Natural killer cell (primary cell): ENCODE measurements at regions not wholly inside any gene's neighbourhood (a gene's known extent, or its start where the extent isn't known, plus 50 kb on each side); places are given as distances from the start of the nearest gene placed in this dataset.
"Not testable (repeated sequence)": the region's sequence is repeated elsewhere in the genome, so short reads cannot be mapped to it uniquely, and the experiment has no call there.

Experiments used
- ATAC-seq, 3 donors: fragments of 150-1000 bp in 2 of 3; fragments of 200-7000 bp in 1 of 3; cut with Tn5 transposase; 1 replicate in 1 of 3; 2 replicates in 2 of 3; pipeline ENCODE4 v1.10.0; 2021; ENCODE audit warnings: mild to moderate bottlenecking in 2 of 3, moderate library complexity in 2 of 3
- DNase-seq, 2 donors: peaks; one replicate each; pipeline versions ENCODE4 v3.0.0 to v3.0.0-alpha.2; 2013 to 2021; ENCODE audit warnings: mixed read lengths in 1 of 2
- H3K27ac ChIP-seq: one replicate; pipeline ENCODE4 v1.5.1; 2013; ENCODE audit warnings: mild to moderate bottlenecking, low read length
- H3K27me3 ChIP-seq: one replicate; pipeline ENCODE4 v1.6.1; 2013; ENCODE audit warnings: low read length; ENCODE audit not compliant: control insufficient read depth, insufficient read depth
- H3K36me3 ChIP-seq: one replicate; pipeline ENCODE4 v1.6.1; 2013; ENCODE audit warnings: low read length; ENCODE audit not compliant: control insufficient read depth, insufficient read depth
- H3K4me1 ChIP-seq: one replicate; pipeline ENCODE4 v1.6.1; 2013; ENCODE audit warnings: low read length; ENCODE audit not compliant: control insufficient read depth, insufficient read depth
- H3K4me3 ChIP-seq: one replicate; pipeline ENCODE4 v1.5.1; 2013; ENCODE audit warnings: low read length
- H3K9me3 ChIP-seq: one replicate; pipeline ENCODE4 v1.6.1; 2013; ENCODE audit warnings: low read length; ENCODE audit not compliant: control insufficient read depth, insufficient read depth
- H3K27ac Mint-ChIP-seq, 2 donors: one replicate each; pipeline ENCODE4 v1.8.0; 2022; ENCODE audit warnings: mild to moderate bottlenecking in 2 of 2, mixed read lengths in 2 of 2, moderate library complexity in 1 of 2
- H3K27me3 Mint-ChIP-seq, 2 donors: one replicate each; pipeline ENCODE4 v1.8.0; 2022; ENCODE audit warnings: low read depth in 2 of 2, mixed read lengths in 2 of 2
- H3K36me3 Mint-ChIP-seq: one replicate; pipeline ENCODE4 v1.8.0; 2022; ENCODE audit warnings: mixed read lengths
- H3K4me1 Mint-ChIP-seq, 2 donors: one replicate each; pipeline ENCODE4 v1.8.0; 2022; ENCODE audit warnings: mixed read lengths in 2 of 2
- H3K4me3 Mint-ChIP-seq: one replicate; pipeline ENCODE4 v1.8.0; 2022; ENCODE audit warnings: mild to moderate bottlenecking, moderate library complexity, mixed read lengths
- H3K9me3 Mint-ChIP-seq, 2 donors: one replicate each; pipeline ENCODE4 v1.8.0; 2022; ENCODE audit warnings: mixed read lengths in 2 of 2
- WGBS: methylation state at CpG from one replicate; pipeline ENCODE4 v1.1.7; 2013; ENCODE audit warnings: missing lambda C conversion rate; ENCODE audit not compliant: insufficient coverage; 5-methylcytosine and 5-hydroxymethylcytosine counted together
- intact Hi-C: fragments of 100-400 bp; cut with micrococcal nuclease; formaldehyde crosslinking; loops from one replicate; pipeline ENCODE4 v1.14.2; 2022
- TF ChIP-seq, protein P1 (sequence below): fragments of 200-600 bp; IDR thresholded peaks from one replicate; pipeline ENCODE4 v1.8.0; 2022; ENCODE audit warnings: antibody characterized with exemption

DNA sequence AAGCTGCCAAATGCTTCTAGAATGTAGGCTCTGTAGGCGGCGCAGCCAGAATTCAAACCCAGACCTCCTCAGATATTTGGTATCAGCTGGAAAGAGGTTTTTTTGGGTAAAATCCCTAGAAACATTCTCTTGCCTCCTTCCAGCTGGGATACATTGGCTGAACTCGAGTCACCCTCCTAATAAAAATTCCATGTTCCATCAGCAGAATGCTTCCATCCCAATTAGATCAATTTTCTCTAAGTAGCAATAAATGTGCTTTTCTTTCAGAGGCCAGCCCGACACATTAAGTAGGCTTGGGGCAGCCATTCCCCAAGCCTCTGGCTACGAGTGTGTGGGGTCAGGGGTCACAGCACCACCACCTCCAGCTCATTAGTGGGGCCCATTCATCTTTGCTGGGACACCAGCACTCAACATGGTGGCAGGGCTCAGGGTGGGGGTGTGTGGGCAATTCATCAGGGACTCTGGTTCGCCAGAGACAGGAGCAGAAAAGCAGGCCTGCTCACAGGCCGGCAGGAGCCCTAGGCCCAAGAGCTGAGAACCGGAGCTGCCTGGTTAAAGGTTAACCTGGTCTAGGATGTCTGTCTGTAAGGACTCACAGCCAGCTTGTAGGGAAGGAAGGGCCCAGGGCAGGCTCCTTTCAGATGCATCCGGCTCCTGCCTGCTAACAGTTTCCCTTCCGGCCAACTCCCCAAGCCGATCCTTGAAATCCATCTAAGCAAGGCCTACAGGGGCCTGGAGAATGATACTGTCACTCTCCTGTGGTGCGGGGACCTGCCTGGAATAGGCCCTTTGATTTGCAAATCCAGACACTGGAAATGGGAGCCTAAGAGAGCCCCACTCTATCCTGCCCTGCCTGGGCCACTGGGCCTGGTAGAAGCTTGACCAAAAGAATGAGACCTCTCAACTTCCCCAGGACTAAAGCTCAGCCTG lies 159.1 kb upstream of the TOP1 start:
- intact Hi-C loops: no loop called here
- Histone ChIP-seq H3K4me1 (no peaks in the 10 kb centered on the region), H3K27ac (no peak overlapping the region), H3K27me3 (no peaks in the 10 kb centered on the region), H3K4me3 (no peak overlapping the region), H3K36me3 (no peaks in the 10 kb centered on the region), H3K9me3 (no peaks in the 10 kb centered on the region)
- TF ChIP-seq, protein P1, sequence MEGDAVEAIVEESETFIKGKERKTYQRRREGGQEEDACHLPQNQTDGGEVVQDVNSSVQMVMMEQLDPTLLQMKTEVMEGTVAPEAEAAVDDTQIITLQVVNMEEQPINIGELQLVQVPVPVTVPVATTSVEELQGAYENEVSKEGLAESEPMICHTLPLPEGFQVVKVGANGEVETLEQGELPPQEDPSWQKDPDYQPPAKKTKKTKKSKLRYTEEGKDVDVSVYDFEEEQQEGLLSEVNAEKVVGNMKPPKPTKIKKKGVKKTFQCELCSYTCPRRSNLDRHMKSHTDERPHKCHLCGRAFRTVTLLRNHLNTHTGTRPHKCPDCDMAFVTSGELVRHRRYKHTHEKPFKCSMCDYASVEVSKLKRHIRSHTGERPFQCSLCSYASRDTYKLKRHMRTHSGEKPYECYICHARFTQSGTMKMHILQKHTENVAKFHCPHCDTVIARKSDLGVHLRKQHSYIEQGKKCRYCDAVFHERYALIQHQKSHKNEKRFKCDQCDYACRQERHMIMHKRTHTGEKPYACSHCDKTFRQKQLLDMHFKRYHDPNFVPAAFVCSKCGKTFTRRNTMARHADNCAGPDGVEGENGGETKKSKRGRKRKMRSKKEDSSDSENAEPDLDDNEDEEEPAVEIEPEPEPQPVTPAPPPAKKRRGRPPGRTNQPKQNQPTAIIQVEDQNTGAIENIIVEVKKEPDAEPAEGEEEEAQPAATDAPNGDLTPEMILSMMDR: no peak
- Mint-ChIP-seq H3K4me3 (no peak overlapping the region), H3K4me1 (peaks cover 4 to 9% of the 10 kb centered on the region in 2 donors), H3K36me3 (no peaks in the 10 kb centered on the region), H3K9me3 (no peaks in the 10 kb centered on the region), H3K27me3 (no peaks in the 10 kb centered on the region), H3K27ac (no peak overlapping the region)
- 91% methylated on average over 12 of the region's 12 CpGs for WGBS
- DNase-seq (no peak), ATAC-seq (no peak)

DNA sequence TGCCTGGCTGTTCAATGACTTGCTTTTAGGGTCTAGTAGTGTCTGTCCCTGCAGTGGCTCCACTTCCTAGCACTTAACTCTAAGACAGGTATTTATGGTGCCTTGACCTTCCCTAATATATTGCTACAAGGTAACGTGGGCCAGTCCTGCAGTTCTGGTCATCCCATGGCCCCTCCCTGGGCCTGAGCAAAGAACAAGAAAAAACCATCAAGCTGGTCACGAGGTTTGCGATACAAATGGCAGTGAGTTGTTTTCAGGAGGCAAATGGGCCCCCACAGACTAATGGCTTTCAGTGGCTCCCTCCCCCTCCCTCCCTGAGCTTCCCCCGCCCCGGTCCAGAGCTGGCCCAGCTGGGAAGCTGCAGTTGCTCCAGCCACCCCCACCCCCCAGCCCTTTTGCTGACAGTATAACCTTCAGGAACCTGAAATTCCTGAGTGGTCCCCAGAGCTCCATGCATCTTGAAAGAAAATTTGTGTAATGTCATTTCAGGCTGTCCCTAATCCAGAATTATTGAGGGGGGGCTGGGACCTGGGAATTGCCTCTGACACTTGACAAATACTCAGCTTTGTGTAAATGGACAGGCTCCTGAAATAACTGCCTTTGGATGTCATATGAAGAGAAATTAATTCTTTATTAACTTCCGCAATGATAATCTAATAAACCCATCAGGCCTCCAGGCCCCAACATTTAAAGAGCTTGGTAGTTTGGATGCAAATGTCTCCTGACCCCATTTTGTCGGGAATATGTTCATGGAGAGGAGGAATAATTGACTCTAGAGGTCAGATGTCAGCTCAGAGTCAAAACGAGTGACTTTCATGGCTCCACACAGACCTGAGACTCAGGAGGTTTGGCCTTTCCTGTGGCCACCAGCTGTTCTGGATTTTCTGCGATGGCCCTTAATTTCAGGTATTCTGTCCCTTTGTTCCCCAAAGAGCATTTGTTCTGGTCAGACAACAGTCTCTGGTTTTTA lies 153.2 kb upstream of the TOP1 start:
- H3K27ac Mint-ChIP-seq: no peak overlapping the region
- H3K27me3 Mint-ChIP-seq: no peaks in the 10 kb centered on the region
- 91% methylated on average over 6 of the region's 9 CpGs for WGBS
- DNase-seq (no peak), ATAC-seq (no peak)
- H3K9me3 ChIP-seq: peaks cover 3% of the 10 kb centered on the region
- H3K36me3 Mint-ChIP-seq: peaks cover 2% of the 10 kb centered on the region
- H3K4me3 Mint-ChIP-seq: no peak overlapping the region
- no peaks in the 10 kb centered on the region for H3K27me3 ChIP-seq
- no peaks in the 10 kb centered on the region for H3K9me3 Mint-ChIP-seq
- H3K4me3 ChIP-seq: no peak overlapping the region
- peaks cover 2% of the 10 kb centered on the region for H3K4me1 ChIP-seq
- TF ChIP-seq, protein P1: no peak
- no peak overlapping the region for H3K27ac ChIP-seq
- no peaks in the 10 kb centered on the region for H3K36me3 ChIP-seq
- intact Hi-C loops: no loop called here
- peaks cover 12 to 14% of the 10 kb centered on the region in 2 donors for H3K4me1 Mint-ChIP-seq

DNA sequence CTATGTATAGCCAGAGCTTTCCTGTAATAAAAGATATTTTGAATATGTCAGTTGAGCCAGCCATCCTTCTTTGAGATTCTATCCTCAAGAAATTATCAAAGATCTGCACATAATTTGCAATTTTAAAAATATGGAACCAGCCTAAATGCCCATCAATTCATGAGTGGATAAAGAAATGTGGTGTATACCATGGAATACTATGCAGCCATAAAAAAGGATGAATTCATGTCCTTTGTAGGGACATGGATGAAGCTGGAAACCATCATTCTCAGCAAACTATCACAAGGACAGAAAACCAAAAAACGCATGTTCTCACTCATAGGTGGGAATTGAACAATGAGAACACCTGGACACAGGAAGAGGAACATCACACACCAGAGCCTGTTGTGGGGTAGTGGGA lies 150.5 kb upstream of the TOP1 start:
- ATAC-seq, H3K4me3 Mint-ChIP-seq, H3K4me3 ChIP-seq, H3K27ac ChIP-seq, DNase-seq, H3K27me3 Mint-ChIP-seq, H3K9me3 ChIP-seq, H3K36me3 Mint-ChIP-seq, H3K27ac Mint-ChIP-seq, H3K27me3 ChIP-seq, H3K36me3 ChIP-seq, intact Hi-C loops, H3K9me3 Mint-ChIP-seq: not testable (repeated sequence)
- H3K4me1 Mint-ChIP-seq: peaks cover 32 to 35% of the 10 kb centered on the region in 2 donors
- peaks cover 28% of the 10 kb centered on the region for H3K4me1 ChIP-seq
- WGBS: 100% methylated on average over 1 of the region's 1 CpG
